HCT116 (cell line): ENCODE measurements at regions not wholly inside any gene's neighbourhood (a gene's known extent, or its start where the extent isn't known, plus 50 kb on each side); places are given as distances from the start of the nearest gene placed in this dataset.

Experiments used
- ATAC-seq: fragments of 200-7000 bp; cut with Tn5 transposase; 2 replicates; pipeline ENCODE4 v1.9.1; 2020; ENCODE audit warnings: mild to moderate bottlenecking, moderate library complexity
- BruUV-seq: library from RNA; stranded (reverse); fragments of 400-500 nt; replicated peaks from 2 replicates; lab custom pipeline; 2021; lab: Mats Ljungman, UMichigan
- CTCF ChIA-PET: fragments of 300-600 bp; sonication (Branson Sonifier 250); formaldehyde crosslinking; loops from one replicate; lab custom pipeline; 2021; ENCODE audit warnings: antibody characterized with exemption; lab: Charles Lee
- POLR2A ChIA-PET: fragments of 300-600, 350-600 bp; sonication (Branson Sonifier 250); formaldehyde crosslinking; loops from one replicate; lab custom pipeline; 2021; ENCODE audit warnings: antibody characterized with exemption; lab: Charles Lee
- RAD21 ChIA-PET, 2 experiments: fragments of 300-600 bp; sonication (Branson Sonifier 250); formaldehyde crosslinking; loops; one replicate each; lab custom pipeline; 2023; ENCODE audit warnings: low total read pairs in 2 of 2; ENCODE audit not compliant: uncharacterized antibody in 2 of 2, unreplicated experiment in 2 of 2, low non-redundant PET in 1 of 2; lab: Charles Lee
- DNase-seq: peaks from one replicate; pipeline ENCODE4 v3.0.0-alpha.2; 2010; ENCODE audit warnings: low read depth, low spot score
- H2AFZ ChIP-seq: fragments of 200-600 bp; shearing (Covaris generic), sonication (generic); 2 replicates; pipeline ENCODE4 v1.6.1; 2017; ENCODE audit warnings: low read depth, mixed run types, mixed read lengths, antibody characterized with exemption, low read length; ENCODE audit not compliant: poor library complexity, severe bottlenecking
- H3K27ac ChIP-seq: 2 replicates; pipeline ENCODE4 v1.5.1; 2012; ENCODE audit warnings: low read depth, low read length
- H3K27me3 ChIP-seq: fragments of 200-600 bp; sonication (generic); 2 replicates; pipeline ENCODE4 v1.6.1; 2016; ENCODE audit warnings: mixed run types, low read length, mixed read lengths; ENCODE audit not compliant: insufficient read depth
- H3K36me3 ChIP-seq, 2 experiments: fragments of 200-500 bp in 1 of 2; fragments of 200-600 bp in 1 of 2; sonication (Bioruptor generic) in 1 of 2; sonication (generic) in 1 of 2; 2 replicates each; pipeline versions ENCODE4 v1.5.1 to v1.6.1; 2014 to 2016; ENCODE audit warnings: low read length in 2 of 2, inconsistent platforms in 1 of 2, mixed read lengths in 1 of 2, mixed run types in 1 of 2; ENCODE audit not compliant: insufficient read depth in 2 of 2, control insufficient read depth in 1 of 2
- H3K4me1 ChIP-seq, 2 experiments: fragments of 200-600 bp in 1 of 2; sonication (generic) in 1 of 2; 2 replicates each; pipeline versions ENCODE4 v1.5.1 to v1.6.1; 2012 to 2017; ENCODE audit warnings: low read length in 2 of 2, inconsistent platforms in 1 of 2, mild to moderate bottlenecking in 1 of 2, mixed read lengths in 1 of 2, mixed run types in 1 of 2, moderate library complexity in 1 of 2; ENCODE audit not compliant: insufficient read depth in 2 of 2, control insufficient read depth in 1 of 2
- H3K4me2 ChIP-seq: fragments of 200-600 bp; sonication (generic); 2 replicates; pipeline ENCODE4 v1.6.1; 2017; ENCODE audit warnings: mixed run types, low read length, mixed read lengths
- H3K4me3 ChIP-seq, 2 experiments: fragments of 200-600 bp in 1 of 2; sonication (generic) in 1 of 2; replicated peaks in 1 of 2; 2 replicates each; pipeline ENCODE4 v1.5.1; 2011 to 2016; ENCODE audit warnings: low read length in 2 of 2, control low read depth in 1 of 2, low read depth in 1 of 2, mild to moderate bottlenecking in 1 of 2, mixed read lengths in 1 of 2, mixed run types in 1 of 2
- H3K79me2 ChIP-seq: fragments of 200-600 bp; sonication (generic); 2 replicates; pipeline ENCODE4 v1.6.1; 2017; ENCODE audit warnings: mild to moderate bottlenecking, mixed run types, low read length, moderate library complexity, mixed read lengths; ENCODE audit not compliant: insufficient read depth
- H3K9ac ChIP-seq: fragments of 200-600 bp; sonication (generic); 2 replicates; pipeline ENCODE4 v1.6.1; 2016; ENCODE audit warnings: low read length, mixed read lengths
- H3K9me2 ChIP-seq: fragments of 200-600 bp; sonication (generic), shearing (Covaris generic); 2 replicates; pipeline ENCODE4 v1.6.1; 2017; ENCODE audit warnings: mixed run types, mild to moderate bottlenecking, moderate library complexity; ENCODE audit not compliant: insufficient read depth
- H3K9me3 ChIP-seq, 2 experiments: fragments of 200-500 bp in 1 of 2; fragments of 200-600 bp in 1 of 2; sonication (Bioruptor generic) in 1 of 2; sonication (generic) in 1 of 2; 2 replicates each; pipeline ENCODE4 v1.6.1; 2014 to 2017; ENCODE audit warnings: low read length in 2 of 2, mixed read lengths in 2 of 2, inconsistent platforms in 1 of 2, low read depth in 1 of 2, mild to moderate bottlenecking in 1 of 2, mixed run types in 1 of 2, moderate library complexity in 1 of 2; ENCODE audit not compliant: control insufficient read depth in 1 of 2, insufficient read depth in 1 of 2
- H4K20me1 ChIP-seq: fragments of 200-600 bp; sonication (generic), shearing (Covaris generic); 2 replicates; pipeline ENCODE4 v1.6.1; 2017; ENCODE audit warnings: mixed run types, mild to moderate bottlenecking, moderate library complexity; ENCODE audit not compliant: insufficient read depth
- CBX3 ChIP-seq: IDR thresholded peaks from 2 replicates; pipeline ENCODE4 v1.6.1; 2012; ENCODE audit warnings: low read depth
- CEBPB ChIP-seq: IDR thresholded peaks from 2 replicates; pipeline ENCODE4 v1.6.1; 2012; ENCODE audit warnings: low read depth
- EZH2phosphoT487 ChIP-seq: fragments of 200-600 bp; IDR thresholded peaks from 2 replicates; pipeline ENCODE4 v1.6.1; 2018; ENCODE audit warnings: antibody characterized with exemption, borderline replicate concordance
- JUND ChIP-seq: IDR thresholded peaks from 2 replicates; pipeline ENCODE4 v1.6.1; 2012
- POLR2AphosphoS5 ChIP-seq: IDR thresholded peaks from 2 replicates; pipeline ENCODE4 v1.6.1; 2011; ENCODE audit warnings: mild to moderate bottlenecking, low read depth, low read length, moderate library complexity
- SIN3A ChIP-seq: IDR thresholded peaks from 2 replicates; pipeline ENCODE4 v1.6.1; 2012; ENCODE audit warnings: low read depth
- SP1 ChIP-seq: IDR thresholded peaks from 2 replicates; pipeline ENCODE4 v1.6.1; 2012; ENCODE audit warnings: low read depth
- SRF ChIP-seq: IDR thresholded peaks from 2 replicates; pipeline ENCODE4 v1.6.1; 2012; ENCODE audit warnings: low read depth
- intact Hi-C: fragments of 100-400 bp; cut with micrococcal nuclease; formaldehyde crosslinking; loops from 2 replicates; pipeline ENCODE4 v1.10.0; 2022
- TF ChIP-seq, protein P1 (sequence below): IDR thresholded peaks from 2 replicates; pipeline ENCODE4 v1.6.1; 2012; ENCODE audit warnings: low read depth

DNA sequence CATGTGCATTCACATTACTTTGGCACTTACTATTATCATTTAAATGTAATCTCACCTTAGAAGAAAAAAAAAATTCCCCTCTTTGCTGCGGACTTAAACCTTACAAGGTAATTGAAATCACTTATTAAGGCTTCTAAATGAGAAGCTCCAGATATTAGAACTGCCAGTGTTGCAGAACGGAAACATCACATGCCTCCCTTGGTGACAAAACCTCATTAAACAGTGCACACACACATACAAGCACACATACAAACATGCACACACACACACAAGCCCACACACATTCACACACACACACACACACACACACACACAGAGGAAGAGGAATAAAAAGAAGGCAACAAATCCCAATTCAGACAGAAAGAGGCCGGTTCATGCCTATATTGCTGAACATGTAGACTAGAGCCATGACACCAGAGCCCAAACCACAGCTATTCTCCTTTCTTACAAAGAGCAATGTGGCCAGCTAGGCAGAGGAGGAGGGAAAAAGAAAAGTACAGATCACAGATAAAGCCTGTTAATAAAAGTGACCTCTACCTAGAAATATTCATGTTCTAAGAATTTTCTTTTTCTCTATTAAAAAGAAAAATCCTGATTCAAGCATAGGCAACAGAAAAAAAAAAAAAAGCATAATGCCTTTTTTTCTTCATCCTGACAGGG lies 405.2 kb upstream of the FLRT2 start:
- no TSS peak for BruUV-seq
- no peak for ATAC-seq
- H3K4me3 ChIP-seq: no peak overlapping the region
- no peak overlapping the region for H3K27ac ChIP-seq
- ChIA-PET CTCF (no interaction called here), RAD21 (no interaction called here), POLR2A (no interaction called here)
- H3K36me3 ChIP-seq: no peaks in the 10 kb centered on the region
- H3K27me3 ChIP-seq: no peaks in the 10 kb centered on the region
- no peaks in the 10 kb centered on the region for H3K79me2 ChIP-seq
- no peak for DNase-seq
- intact Hi-C loops: no loop called here
- H3K9ac ChIP-seq: no peak overlapping the region
- peaks cover 2 to 29% of the 10 kb centered on the region in 2 experiments; a peak in 3 of 4 replicates for H3K9me3 ChIP-seq
- H2AFZ ChIP-seq: no peak overlapping the region
- H3K4me1 ChIP-seq: no peaks in the 10 kb centered on the region
- no peaks in the 10 kb centered on the region for H4K20me1 ChIP-seq
- H3K9me2 ChIP-seq: no peaks in the 10 kb centered on the region
- H3K4me2 ChIP-seq: no peak overlapping the region
- no peak for TF ChIP-seq SRF

DNA sequence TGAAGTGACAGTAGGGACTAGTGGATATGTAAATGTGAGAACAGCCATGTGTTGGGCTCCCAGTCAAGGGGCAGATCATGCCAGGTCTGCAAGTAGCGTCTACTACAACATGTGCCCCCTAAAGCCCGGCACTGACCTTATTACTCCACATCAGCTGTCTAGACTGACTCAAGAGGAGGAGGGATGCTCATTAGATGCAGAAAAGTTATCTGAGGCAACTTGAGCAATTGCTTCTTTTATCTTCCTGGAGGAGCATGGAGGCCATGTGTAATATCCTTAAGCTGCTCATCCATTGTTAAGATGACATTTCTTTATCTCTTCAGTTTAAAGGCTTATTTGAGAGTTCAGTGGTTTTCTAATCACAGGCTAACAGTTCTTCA lies 404.7 kb upstream of the FLRT2 start:
- Histone ChIP-seq H3K27me3 (no peaks in the 10 kb centered on the region), H4K20me1 (no peaks in the 10 kb centered on the region), H3K9me3 (peaks cover 0 to 27% of the 10 kb centered on the region in 2 experiments; a peak in 3 of 4 replicates), H3K79me2 (no peaks in the 10 kb centered on the region), H3K4me1 (no peaks in the 10 kb centered on the region), H2AFZ (no peak overlapping the region), H3K9me2 (no peaks in the 10 kb centered on the region), H3K4me2 (no peak overlapping the region), H3K9ac (no peak overlapping the region), H3K4me3 (no peak overlapping the region), H3K36me3 (no peaks in the 10 kb centered on the region), H3K27ac (no peak overlapping the region)
- ChIA-PET RAD21 (no interaction called here), POLR2A (no interaction called here), CTCF (no interaction called here)
- no TSS peak for BruUV-seq
- TF ChIP-seq, protein P1, sequence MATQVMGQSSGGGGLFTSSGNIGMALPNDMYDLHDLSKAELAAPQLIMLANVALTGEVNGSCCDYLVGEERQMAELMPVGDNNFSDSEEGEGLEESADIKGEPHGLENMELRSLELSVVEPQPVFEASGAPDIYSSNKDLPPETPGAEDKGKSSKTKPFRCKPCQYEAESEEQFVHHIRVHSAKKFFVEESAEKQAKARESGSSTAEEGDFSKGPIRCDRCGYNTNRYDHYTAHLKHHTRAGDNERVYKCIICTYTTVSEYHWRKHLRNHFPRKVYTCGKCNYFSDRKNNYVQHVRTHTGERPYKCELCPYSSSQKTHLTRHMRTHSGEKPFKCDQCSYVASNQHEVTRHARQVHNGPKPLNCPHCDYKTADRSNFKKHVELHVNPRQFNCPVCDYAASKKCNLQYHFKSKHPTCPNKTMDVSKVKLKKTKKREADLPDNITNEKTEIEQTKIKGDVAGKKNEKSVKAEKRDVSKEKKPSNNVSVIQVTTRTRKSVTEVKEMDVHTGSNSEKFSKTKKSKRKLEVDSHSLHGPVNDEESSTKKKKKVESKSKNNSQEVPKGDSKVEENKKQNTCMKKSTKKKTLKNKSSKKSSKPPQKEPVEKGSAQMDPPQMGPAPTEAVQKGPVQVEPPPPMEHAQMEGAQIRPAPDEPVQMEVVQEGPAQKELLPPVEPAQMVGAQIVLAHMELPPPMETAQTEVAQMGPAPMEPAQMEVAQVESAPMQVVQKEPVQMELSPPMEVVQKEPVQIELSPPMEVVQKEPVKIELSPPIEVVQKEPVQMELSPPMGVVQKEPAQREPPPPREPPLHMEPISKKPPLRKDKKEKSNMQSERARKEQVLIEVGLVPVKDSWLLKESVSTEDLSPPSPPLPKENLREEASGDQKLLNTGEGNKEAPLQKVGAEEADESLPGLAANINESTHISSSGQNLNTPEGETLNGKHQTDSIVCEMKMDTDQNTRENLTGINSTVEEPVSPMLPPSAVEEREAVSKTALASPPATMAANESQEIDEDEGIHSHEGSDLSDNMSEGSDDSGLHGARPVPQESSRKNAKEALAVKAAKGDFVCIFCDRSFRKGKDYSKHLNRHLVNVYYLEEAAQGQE: no peak
- no peak for TF ChIP-seq POLR2AphosphoS5
- TF ChIP-seq CBX3: no peak
- TF ChIP-seq CEBPB: no peak
- no peak for TF ChIP-seq EZH2phosphoT487
- no peak for TF ChIP-seq SIN3A
- no peak for TF ChIP-seq JUND
- TF ChIP-seq SP1: no peak
- intact Hi-C loops: no loop called here
- DNase-seq (no peak), ATAC-seq (no peak)
